Keratinocyte (primary cell): ENCODE measurements at regions not wholly inside any gene's neighbourhood (a gene's known extent, or its start where the extent isn't known, plus 50 kb on each side); places are given as distances from the start of the nearest gene placed in this dataset.

Experiments
- DNase-seq: peaks from one replicate; pipeline ENCODE4 v3.0.0-alpha.2; 2011; ENCODE audit warnings: low read depth, missing footprints, low spot score
- FAIRE-seq: peaks from 2 replicates; lab custom pipeline; 2011; peaks lifted over from hg19 to GRCh38; lab: Jason Lieb, UNC
- H2AFZ ChIP-seq: 2 replicates; pipeline ENCODE4 v1.6.0; 2012; ENCODE audit warnings: low read length, control low read depth, inconsistent platforms; ENCODE audit not compliant: control insufficient read depth
- H3K27ac ChIP-seq: 2 replicates; pipeline ENCODE4 v1.5.1; 2011; ENCODE audit warnings: low read length; ENCODE audit not compliant: control insufficient read depth, insufficient read depth
- H3K27me3 ChIP-seq: 3 replicates; pipeline ENCODE4 v1.6.0; 2011; ENCODE audit warnings: low read length; ENCODE audit not compliant: control insufficient read depth, insufficient read depth; ENCODE audit errors: extremely low read depth
- H3K36me3 ChIP-seq, 2 experiments: 2 replicates in 1 of 2; 3 replicates in 1 of 2; pipeline ENCODE4 v1.5.1; 2011; ENCODE audit warnings: low read length in 2 of 2, mild to moderate bottlenecking in 1 of 2; ENCODE audit not compliant: control insufficient read depth in 2 of 2, insufficient read depth in 2 of 2; ENCODE audit errors: extremely low read depth in 1 of 2
- H3K4me1 ChIP-seq: 3 replicates; pipeline ENCODE4 v1.5.1; 2011; ENCODE audit warnings: low read length; ENCODE audit not compliant: control insufficient read depth, insufficient read depth; ENCODE audit errors: extremely low read depth
- H3K4me2 ChIP-seq: 3 replicates; pipeline ENCODE4 v1.6.0; 2011; ENCODE audit warnings: low read depth, low read length; ENCODE audit not compliant: control insufficient read depth, insufficient read depth; ENCODE audit errors: extremely low read depth
- H3K4me3 ChIP-seq, 3 experiments: fragments of 200-600 bp in 1 of 3; sonication (generic) in 1 of 3; 2 replicates in 2 of 3; 3 replicates in 1 of 3; pipeline ENCODE4 v1.5.1; 2011 to 2016; ENCODE audit warnings: low read length in 3 of 3, mild to moderate bottlenecking in 3 of 3, control low read depth in 2 of 3, inconsistent platforms in 1 of 3, low read depth in 1 of 3, mixed read lengths in 1 of 3, mixed run types in 1 of 3, moderate library complexity in 1 of 3; ENCODE audit not compliant: control insufficient read depth in 2 of 3, insufficient read depth in 2 of 3; ENCODE audit errors: extremely low read depth in 1 of 3
- H3K79me2 ChIP-seq: 2 replicates; pipeline ENCODE4 v1.6.0; 2012; ENCODE audit warnings: low read length; ENCODE audit not compliant: control insufficient read depth, insufficient read depth
- H3K9ac ChIP-seq: 3 replicates; pipeline ENCODE4 v1.6.0; 2011; ENCODE audit warnings: low read length; ENCODE audit not compliant: control insufficient read depth, insufficient read depth; ENCODE audit errors: extremely low read depth
- H3K9me1 ChIP-seq: 3 replicates; pipeline ENCODE4 v1.6.0; 2011; ENCODE audit warnings: low read length; ENCODE audit not compliant: control insufficient read depth, insufficient read depth; ENCODE audit errors: extremely low read depth
- H3K9me3 ChIP-seq: 2 replicates; pipeline ENCODE4 v1.5.1; 2012; ENCODE audit warnings: low read depth, low read length; ENCODE audit not compliant: control insufficient read depth
- H4K20me1 ChIP-seq: 3 replicates; pipeline ENCODE4 v1.6.0; 2011; ENCODE audit warnings: low read length; ENCODE audit not compliant: control insufficient read depth, insufficient read depth; ENCODE audit errors: extremely low read depth
- EZH2 ChIP-seq: IDR thresholded peaks from one replicate; pipeline ENCODE4 v1.6.1; 2012; ENCODE audit warnings: inconsistent platforms, mild to moderate bottlenecking, low read length, moderate library complexity
- dilution Hi-C: fragments of 300-500 bp; cut with MboI; formaldehyde crosslinking; loops from one replicate; pipeline ENCODE4 v1.7.0; 2020; ENCODE audit warnings: low sequenced_read_pairs; ENCODE audit not compliant: extremely low pct_ligation_motif_present
- TF ChIP-seq, protein P1 (sequence below), 3 experiments: IDR thresholded peaks in 1 of 3; conservative IDR thresholded peaks in 1 of 3; optimal IDR thresholded peaks in 1 of 3; 2 replicates in 2 of 3; 3 replicates in 1 of 3; pipeline versions ENCODE3 to v1.5.1; 2011; ENCODE audit warnings: low read length in 3 of 3, mild to moderate bottlenecking in 3 of 3, moderate library complexity in 2 of 3, control low read depth in 1 of 3, inconsistent platforms in 1 of 3; ENCODE audit not compliant: insufficient read depth in 2 of 3; ENCODE audit errors: extremely low read depth in 1 of 3

DNA sequence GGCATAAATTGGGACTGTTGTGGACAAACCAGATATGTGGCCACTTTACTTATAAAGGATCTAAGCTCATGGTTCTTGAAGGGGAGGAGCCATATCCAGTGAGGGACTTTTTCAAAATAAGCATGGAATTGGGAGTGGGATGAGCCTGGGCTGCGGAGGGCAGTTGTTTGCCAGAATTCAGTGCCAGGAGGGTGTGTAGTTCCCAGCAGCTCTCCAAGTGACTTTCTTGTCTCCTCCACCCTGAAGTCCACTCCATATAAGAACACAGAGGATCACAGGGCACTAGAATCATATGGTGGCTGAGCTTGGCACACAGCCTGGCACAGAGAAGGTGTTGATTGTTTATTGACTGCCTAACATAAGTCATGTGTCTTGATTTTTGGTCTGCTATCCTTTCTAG, 121.1 kb downstream of the CAVIN4 start:
- no peaks in the 10 kb centered on the region for H4K20me1 ChIP-seq
- no peaks in the 10 kb centered on the region for H3K36me3 ChIP-seq
- TF ChIP-seq EZH2 = no peak
- TF ChIP-seq, protein P1, sequence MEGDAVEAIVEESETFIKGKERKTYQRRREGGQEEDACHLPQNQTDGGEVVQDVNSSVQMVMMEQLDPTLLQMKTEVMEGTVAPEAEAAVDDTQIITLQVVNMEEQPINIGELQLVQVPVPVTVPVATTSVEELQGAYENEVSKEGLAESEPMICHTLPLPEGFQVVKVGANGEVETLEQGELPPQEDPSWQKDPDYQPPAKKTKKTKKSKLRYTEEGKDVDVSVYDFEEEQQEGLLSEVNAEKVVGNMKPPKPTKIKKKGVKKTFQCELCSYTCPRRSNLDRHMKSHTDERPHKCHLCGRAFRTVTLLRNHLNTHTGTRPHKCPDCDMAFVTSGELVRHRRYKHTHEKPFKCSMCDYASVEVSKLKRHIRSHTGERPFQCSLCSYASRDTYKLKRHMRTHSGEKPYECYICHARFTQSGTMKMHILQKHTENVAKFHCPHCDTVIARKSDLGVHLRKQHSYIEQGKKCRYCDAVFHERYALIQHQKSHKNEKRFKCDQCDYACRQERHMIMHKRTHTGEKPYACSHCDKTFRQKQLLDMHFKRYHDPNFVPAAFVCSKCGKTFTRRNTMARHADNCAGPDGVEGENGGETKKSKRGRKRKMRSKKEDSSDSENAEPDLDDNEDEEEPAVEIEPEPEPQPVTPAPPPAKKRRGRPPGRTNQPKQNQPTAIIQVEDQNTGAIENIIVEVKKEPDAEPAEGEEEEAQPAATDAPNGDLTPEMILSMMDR (optimal IDR thresholded peaks at IDR 0.05 in 1 of 3, IDR thresholded peaks at IDR 0.05 in 1 of 3, conservative IDR thresholded peaks at IDR 0.05 in 1 of 3; ENCODE audit: extremely low read depth in 1 of 3, insufficient read depth in 2 of 3, low read length in 3 of 3) = no peak
- H3K9me1 ChIP-seq = no peaks in the 10 kb centered on the region
- H2AFZ ChIP-seq = no peak overlapping the region
- H3K4me2 ChIP-seq = no peak overlapping the region
- no peak overlapping the region for H3K9ac ChIP-seq
- DNase-seq = no peak
- H3K27me3 ChIP-seq = no peaks in the 10 kb centered on the region
- dilution Hi-C loops = no loop called here
- H3K4me3 ChIP-seq = no peak overlapping the region
- no peak overlapping the region for H3K27ac ChIP-seq
- H3K79me2 ChIP-seq = no peaks in the 10 kb centered on the region
- no peaks in the 10 kb centered on the region for H3K9me3 ChIP-seq
- no peaks in the 10 kb centered on the region for H3K4me1 ChIP-seq
- no peak for FAIRE-seq

DNA sequence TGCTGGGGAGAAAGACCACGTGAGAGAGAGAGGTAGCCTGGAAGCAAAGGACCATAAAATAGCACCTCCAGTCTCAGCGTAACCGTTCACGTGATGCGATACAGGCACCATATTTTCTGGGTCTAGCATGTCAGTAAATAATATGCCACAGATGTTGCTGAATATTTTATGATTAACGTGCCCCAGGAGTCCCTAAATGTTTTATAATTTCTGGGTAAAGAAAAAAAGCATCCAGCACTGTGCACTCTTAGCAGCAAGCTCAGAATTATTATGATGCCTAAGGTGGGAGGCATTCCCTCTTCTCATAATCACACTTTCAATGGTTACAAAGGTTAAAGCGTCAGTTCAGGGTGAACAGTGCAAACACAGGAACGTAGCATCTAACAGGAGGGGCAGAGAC, 121.8 kb downstream of the CAVIN4 start:
- no peaks in the 10 kb centered on the region for H4K20me1 ChIP-seq
- H3K36me3 ChIP-seq = no peaks in the 10 kb centered on the region
- FAIRE-seq = no peak
- no peak overlapping the region for H3K4me3 ChIP-seq
- no peak overlapping the region for H3K9ac ChIP-seq
- H3K27me3 ChIP-seq = no peaks in the 10 kb centered on the region
- no peak overlapping the region for H3K4me2 ChIP-seq
- H3K9me3 ChIP-seq = no peaks in the 10 kb centered on the region
- no peak for DNase-seq
- dilution Hi-C loops = no loop called here
- no peaks in the 10 kb centered on the region for H3K9me1 ChIP-seq
- no peaks in the 10 kb centered on the region for H3K4me1 ChIP-seq
- no peak overlapping the region for H2AFZ ChIP-seq
- no peak overlapping the region for H3K27ac ChIP-seq
- no peak for TF ChIP-seq EZH2
- TF ChIP-seq, protein P1 (optimal IDR thresholded peaks at IDR 0.05 in 1 of 3, IDR thresholded peaks at IDR 0.05 in 1 of 3, conservative IDR thresholded peaks at IDR 0.05 in 1 of 3; ENCODE audit: extremely low read depth in 1 of 3, insufficient read depth in 2 of 3, low read length in 3 of 3) = no peak
- H3K79me2 ChIP-seq = no peaks in the 10 kb centered on the region
